NCI-H187 treated with DMSO at 0.1 percent for 48 hours (cell line): ENCODE measurements at regions not wholly inside any gene's neighbourhood (a gene's known extent, or its start where the extent isn't known, plus 50 kb on each side); places are given as distances from the start of the nearest gene placed in this dataset.
"Not testable (repeated sequence)": the region's sequence is repeated elsewhere in the genome, so short reads cannot be mapped to it uniquely, and the experiment has no call there.

Source experiments
- DNase-seq: peaks from one replicate; lab custom pipeline; 2025; lab: John Stamatoyannopoulos, UW

DNA sequence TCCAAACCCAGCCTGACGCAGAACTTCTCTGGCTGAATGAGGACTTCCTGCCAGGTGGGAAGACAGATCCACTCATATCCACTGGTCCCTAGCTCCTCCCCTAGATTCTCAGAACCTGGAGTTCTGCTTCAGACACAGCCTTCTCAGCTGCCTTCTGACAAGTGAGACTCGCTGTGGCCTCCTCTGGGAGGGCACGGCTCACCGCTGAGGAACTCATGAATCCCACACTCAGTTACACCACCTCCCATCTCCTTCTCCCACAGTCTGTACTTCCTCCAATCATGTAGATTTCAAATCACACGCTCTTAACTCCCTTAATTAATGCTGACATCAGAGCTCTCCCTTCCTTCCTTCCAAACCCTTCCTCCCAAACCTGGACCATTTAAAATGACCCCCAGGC is 86.4 kb upstream of the TMEM45B start:
- no peak for DNase-seq

GRCh38 chr11:129729823-129730222 is 85.8 kb upstream of the TMEM45B start:
- DNase-seq, result no peak

DNA sequence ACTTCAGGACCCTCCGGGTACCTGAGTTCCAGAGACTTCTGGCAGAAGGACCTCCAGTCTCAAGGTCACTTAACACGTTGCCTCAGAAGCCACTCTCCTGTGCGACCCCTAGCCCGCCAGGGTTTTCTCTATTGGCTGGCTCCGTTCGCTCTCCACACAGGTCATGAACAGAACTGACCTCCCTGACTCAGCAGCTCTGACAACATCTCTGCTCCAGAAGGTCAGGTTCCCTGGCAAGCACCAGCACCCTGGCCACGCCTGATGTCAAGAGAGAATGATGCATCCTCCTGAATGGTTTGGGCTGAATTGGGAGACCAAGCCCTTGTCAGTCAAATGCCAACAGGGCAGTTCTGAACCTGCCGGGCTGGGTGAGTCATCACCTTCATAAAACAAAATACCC is 84.3 kb upstream of the TMEM45B start:
- DNase-seq, result no peak

DNA sequence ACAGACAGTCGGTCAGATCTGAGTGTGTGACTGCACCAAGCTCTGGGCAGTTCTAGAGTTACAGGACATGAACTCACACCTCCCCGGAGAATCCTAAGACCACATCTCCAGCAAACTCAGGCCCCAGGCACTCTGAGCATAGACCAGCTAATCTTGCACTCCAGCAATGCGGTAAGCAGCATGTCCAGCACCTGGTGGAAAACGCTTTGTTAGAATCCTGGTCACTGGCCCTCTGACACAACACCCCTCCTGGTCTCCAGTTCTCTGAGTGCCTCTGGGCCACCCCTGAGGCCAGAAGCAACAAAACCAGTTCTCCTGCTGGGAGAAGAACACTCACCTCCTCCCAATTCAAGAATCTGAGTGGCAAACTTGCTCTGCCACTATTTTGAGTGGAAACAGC is 82.7 kb upstream of the TMEM45B start:
- no peak for DNase-seq

DNA sequence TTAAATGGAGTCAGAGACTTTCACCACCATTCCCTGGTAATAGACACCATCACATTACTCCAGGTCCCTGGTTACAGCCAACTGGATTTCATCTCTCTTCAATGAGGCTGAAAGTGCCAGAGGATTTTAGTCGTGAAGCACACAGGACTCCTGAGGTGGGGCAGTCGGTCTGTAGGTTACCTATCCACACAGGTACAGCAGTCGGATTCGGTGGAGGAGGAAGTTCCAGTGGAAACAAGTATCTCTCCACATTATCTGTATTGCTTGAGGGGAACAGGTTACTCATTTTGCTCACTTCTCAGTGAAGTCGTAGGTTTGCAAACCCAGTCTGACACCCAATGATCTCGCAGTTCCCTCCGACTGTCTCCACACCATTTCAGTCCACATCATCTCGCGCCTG is 82.3 kb upstream of the TMEM45B start:
- no peak for DNase-seq

GRCh38 chr11:129733981-129734380 is 81.7 kb upstream of the TMEM45B start:
- DNase-seq, result no peak

- no peak for DNase-seq
These were observed 81.0 kb upstream of the TMEM45B start for GRCh38 chr11:129734654-129735053.

DNA sequence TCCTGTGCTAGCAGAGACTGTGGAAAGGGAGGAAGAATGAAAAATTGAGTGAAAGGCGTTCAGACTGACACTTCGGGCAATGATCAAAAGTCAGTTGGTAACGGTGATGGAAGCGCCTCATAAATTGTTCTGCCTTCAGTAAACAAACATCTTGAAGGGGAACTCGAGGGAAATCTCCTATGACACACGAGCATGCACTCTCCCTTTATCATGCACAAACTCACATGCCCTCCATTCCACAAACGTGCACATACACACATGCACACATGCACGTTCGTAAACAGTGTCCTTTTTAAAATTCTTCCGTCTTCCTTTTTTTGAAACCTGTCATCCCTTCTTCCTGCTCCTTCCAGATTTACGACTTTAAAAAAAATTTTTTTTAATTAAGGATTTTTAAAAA is 77.8 kb upstream of the TMEM45B start:
- no peak for DNase-seq

DNA sequence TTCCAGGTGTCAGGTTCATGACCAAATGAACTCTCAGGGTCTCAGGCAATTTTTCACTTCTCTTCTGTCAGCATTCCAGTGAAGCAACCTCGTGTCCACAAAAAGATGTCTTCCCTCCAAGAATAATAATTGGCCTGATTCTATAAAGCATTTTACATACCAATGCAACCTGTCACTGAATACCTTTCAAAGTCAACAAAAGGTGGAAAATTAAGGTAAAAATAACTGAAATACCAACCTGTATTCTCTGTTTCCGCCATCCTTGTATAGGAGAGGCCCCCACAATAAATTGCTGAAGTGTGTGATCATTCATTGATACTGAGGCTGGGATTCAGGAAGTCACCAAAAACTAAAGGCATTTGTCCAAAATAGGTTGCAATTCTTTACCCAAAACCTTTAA is 77.4 kb upstream of the TMEM45B start:
- no peak for DNase-seq

DNA sequence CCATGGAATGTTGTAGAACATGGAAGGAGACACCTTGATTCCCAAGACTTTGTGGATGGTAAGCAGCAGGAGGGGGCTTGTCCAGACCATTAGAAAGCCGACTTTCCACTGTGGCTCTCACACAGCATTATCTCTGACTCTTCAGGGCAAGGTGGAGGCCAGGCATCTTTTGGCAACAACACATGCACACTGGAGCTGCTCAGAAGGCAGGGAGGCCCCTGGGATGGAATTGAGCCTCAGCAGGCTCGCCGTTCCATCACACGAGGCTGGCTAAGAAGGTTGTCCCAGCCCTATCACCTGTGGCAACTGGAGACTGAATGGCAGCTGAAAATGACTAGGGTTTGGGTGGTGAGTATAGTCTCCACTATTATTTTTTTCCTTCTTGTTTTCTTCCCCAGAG is 76.3 kb upstream of the TMEM45B start:
- DNase-seq, result no peak

DNA sequence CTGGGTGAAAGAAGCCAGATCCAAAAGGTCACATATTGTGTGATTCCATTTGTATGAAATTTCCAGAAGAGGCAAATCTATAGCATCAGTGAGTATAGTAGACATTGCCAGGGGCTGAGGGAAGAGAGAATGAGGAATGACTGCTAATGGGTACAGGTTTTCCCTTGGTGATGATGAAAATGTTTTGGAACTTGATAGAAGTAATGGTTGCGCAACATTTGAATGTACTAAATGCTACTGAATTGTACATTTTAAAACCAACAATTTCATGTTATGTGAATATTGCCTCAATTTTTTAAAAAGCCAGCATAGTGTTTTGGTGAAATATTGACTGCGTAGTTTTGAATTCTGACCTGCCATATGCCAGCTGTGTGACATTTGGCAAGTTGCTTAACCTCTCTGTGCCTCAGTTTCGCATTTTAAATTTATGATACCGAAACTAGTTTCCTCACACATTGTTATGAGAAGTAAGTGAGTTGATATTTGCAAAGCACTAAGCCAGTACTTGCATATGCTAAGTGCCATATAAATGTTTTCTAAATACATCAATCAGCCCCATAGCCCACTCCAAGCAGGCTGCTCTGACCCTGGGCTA is 75.4 kb upstream of the TMEM45B start:
- no peak for DNase-seq

- no peak for DNase-seq
These were observed 72.4 kb upstream of the TMEM45B start for GRCh38 chr11:129743112-129743815.

DNA sequence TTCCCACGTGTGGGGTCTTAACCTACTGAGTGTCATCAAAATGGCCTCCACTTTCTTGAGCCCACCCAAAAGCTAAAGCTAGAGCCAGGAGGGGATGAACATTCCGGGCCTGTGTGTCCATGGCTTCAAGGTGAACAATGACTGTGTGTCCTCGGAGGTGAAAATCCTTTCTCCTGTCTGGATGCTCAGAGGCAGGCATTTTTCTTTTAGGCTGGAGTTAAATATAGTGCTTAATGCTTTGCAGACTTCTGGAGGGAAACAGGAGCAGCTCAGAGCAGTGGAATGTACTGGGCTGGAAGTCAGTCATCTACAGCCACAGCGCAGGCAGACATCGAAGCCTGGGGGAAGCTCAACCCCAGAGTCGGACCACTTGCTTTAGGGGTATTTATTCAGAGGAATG is 68.6 kb upstream of the TMEM45B start:
- DNase-seq, result no peak

- no peak for DNase-seq
These were observed 66.5 kb upstream of the TMEM45B start for GRCh38 chr11:129749141-129749540.

DNA sequence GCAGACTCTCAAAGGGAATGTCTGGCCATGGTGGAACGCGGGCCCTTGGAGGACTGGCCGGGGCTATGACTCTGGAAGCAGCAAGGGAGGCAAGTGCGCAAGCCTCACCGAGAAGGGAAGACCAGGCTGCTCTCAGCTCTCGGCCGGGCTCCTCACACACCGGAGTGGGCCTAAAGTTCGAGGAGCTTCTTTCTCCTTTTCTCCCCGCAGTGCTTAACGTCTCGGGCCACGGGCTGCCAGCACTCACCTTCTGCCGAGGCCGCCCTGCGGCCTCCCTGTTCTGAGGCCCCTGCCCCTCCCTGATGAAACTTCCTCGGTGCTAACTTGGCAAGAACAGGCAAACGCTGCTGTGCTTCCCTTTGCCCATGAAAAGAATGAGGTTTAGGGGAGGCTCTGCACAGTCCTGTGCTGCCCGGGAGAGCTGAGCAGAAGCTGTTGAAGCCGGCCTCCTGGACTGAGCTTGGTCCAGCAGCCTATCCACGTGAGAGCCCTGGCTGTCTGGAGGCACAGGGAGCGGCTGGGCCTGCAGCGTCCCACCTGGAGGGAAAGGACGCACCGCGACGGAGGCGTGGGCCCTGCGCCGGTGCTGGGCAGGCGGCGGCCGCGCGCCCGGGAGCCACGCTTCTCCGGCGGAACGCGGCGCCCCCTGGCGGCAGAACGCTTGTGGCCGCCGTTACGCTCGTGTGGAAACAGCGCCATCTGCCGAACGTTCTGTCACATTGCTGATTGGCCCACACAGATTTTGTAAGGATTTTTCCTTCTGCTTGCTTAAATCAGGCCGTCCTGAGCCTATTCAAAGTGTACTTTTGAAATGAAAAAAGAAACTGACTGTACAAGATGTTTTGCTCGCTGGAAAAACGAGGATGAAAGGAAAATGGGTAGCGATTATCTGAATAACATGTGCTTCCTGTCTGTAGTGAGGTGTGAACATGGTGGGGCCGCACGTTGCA is 65.0 kb upstream of the TMEM45B start:
- DNase-seq, result no peak

DNA sequence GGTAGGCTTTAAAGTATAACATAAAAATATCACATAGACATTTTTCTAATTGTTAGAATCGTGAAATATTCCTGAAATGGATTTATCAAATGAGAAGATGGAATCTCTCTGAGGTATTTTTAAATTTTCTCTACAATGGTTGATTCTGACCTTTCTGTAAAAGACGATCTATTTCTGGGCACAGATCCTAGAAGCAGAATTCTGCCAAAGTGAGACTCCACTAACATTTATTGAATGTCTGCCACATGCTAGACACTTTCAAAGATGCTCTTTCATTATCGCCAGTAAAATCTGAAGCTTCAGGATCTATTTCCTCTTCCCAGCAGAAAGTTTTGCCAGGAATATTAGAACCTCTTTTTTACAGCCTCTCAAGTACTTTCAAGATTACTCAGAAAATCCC is 64.1 kb upstream of the TMEM45B start:
- no peak for DNase-seq

DNA sequence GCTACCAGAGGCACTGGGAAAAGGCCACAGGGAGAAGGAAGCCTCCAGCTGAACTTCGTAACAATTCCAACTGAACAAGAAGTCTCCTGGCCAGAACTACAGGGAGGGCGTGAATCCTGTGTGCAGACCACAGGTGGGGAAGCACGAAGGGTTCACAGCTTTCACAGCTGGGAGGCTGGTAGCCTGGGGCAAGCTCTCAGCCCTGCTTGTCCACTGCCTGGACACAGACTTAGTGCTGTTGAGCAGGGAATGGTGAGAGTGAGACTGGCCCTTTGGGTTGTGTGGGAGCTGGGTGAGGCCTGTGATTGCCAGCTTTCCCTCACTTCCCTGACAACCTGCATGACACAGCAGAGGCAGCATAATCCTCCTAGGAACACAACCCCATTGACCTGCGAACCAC is 52.1 kb upstream of the TMEM45B start:
- not testable (repeated sequence) for DNase-seq

DNA sequence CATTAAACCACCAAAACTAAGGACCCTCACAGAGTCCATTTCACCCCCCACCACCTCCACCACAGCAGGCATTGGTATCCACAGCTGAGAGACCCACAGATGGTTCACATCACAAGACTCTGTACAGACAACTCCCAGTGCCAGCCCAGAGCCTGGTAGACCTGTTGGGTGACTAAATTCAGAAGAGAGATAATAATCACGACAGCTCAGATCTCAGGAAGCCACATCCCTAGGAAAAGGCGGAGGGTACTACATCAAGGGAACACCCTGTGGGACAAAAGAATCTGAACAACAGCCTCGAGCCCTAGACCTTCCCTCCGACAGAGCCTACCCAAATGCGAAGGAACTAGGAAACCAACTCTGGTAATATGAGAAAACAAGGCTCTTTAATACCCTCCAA is 51.4 kb upstream of the TMEM45B start:
- not testable (repeated sequence) for DNase-seq
